ENCODE measurements at regions not wholly inside any gene's neighbourhood (a gene's known extent, or its start where the extent isn't known, plus 50 kb on each side); places are given as distances from the start of the nearest gene placed in this dataset.

- no peaks in the 10 kb centered on the region for H3K27me3 ChIP-seq
- TF ChIP-seq CTCF (IDR thresholded peaks at IDR 0.05), result no peak
- no peaks in the 10 kb centered on the region for H3K36me3 ChIP-seq
- no peaks in the 10 kb centered on the region for H3K4me1 ChIP-seq (ENCODE audit: control insufficient read depth in 1 of 2, insufficient read depth in 1 of 2, low read depth in 1 of 2, low read length in 1 of 2)
- H3K9me3 ChIP-seq, result no peaks in the 10 kb centered on the region
- H3K27ac ChIP-seq, result no peak overlapping the region
- H3K4me3 ChIP-seq (ENCODE audit: low read depth in 1 of 2, low read length in 1 of 2), result no peak overlapping the region
Measured at GRCh38 chr6:170185175-170185978, 105.5 kb downstream of the DLL1 start.

DNA sequence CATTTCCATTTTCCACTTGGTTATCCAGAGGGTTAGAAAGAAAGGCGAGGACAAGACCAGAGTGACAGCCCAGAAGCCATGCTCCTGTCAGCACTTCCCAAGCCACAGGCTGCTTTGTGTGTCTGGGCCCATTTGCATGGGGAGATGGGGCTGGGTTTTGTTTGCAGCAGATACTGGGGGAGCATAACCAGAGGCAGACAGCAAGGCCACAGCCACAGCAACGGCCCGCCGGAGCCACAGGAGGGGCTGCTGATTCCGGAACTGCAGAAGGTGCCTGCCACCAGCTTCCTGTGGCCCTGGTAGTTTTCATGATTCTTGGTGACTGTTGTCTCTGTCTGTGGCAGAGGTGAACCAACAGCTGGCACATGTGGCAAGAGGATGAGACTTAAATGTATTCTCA lies 106.6 kb downstream of the DLL1 start:
- H3K4me3 ChIP-seq (ENCODE audit: low read depth in 1 of 2, low read length in 1 of 2), result no peak overlapping the region

GRCh38 chr6:170183521-170183920 lies 107.4 kb downstream of the DLL1 start:
- H3K27me3 ChIP-seq, result no peaks in the 10 kb centered on the region
- H3K27ac ChIP-seq, result no peak overlapping the region
- H3K9me3 ChIP-seq, result no peaks in the 10 kb centered on the region
- H3K36me3 ChIP-seq, result no peaks in the 10 kb centered on the region
- no peak for TF ChIP-seq CTCF (IDR thresholded peaks at IDR 0.05)
- H3K4me1 ChIP-seq (ENCODE audit: control insufficient read depth in 1 of 2, insufficient read depth in 1 of 2, low read depth in 1 of 2, low read length in 1 of 2), result no peaks in the 10 kb centered on the region
- no peak overlapping the region for H3K4me3 ChIP-seq (ENCODE audit: low read depth in 1 of 2, low read length in 1 of 2)

More for the DNA sequence above, 106.6 kb downstream of the DLL1 start:
- H3K36me3 ChIP-seq, result no peaks in the 10 kb centered on the region
- H3K4me1 ChIP-seq (ENCODE audit: control insufficient read depth in 1 of 2, insufficient read depth in 1 of 2, low read depth in 1 of 2, low read length in 1 of 2), result no peaks in the 10 kb centered on the region
- no peaks in the 10 kb centered on the region for H3K27me3 ChIP-seq
- no peak for TF ChIP-seq CTCF (IDR thresholded peaks at IDR 0.05)
- no peaks in the 10 kb centered on the region for H3K9me3 ChIP-seq
- no peak overlapping the region for H3K27ac ChIP-seq

GRCh38 chr6:170182781-170183120 lies 108.1 kb downstream of the DLL1 start:
- Histone ChIP-seq H3K27me3 (no peaks in the 10 kb centered on the region), H3K4me1 (ENCODE audit: control insufficient read depth in 1 of 2, insufficient read depth in 1 of 2, low read depth in 1 of 2, low read length in 1 of 2) (no peaks in the 10 kb centered on the region), H3K4me3 (ENCODE audit: low read depth in 1 of 2, low read length in 1 of 2) (no peak overlapping the region), H3K36me3 (no peaks in the 10 kb centered on the region), H3K9me3 (no peaks in the 10 kb centered on the region), H3K27ac (no peak overlapping the region)
- no peak for TF ChIP-seq CTCF (IDR thresholded peaks at IDR 0.05)

GRCh38 chr6:170182093-170182780 lies 108.6 kb downstream of the DLL1 start:
- no peak for TF ChIP-seq CTCF (IDR thresholded peaks at IDR 0.05)
- no peaks in the 10 kb centered on the region for H3K9me3 ChIP-seq
- no peaks in the 10 kb centered on the region for H3K4me1 ChIP-seq (ENCODE audit: control insufficient read depth in 1 of 2, insufficient read depth in 1 of 2, low read depth in 1 of 2, low read length in 1 of 2)
- no peaks in the 10 kb centered on the region for H3K36me3 ChIP-seq
- no peaks in the 10 kb centered on the region for H3K27me3 ChIP-seq
- H3K4me3 ChIP-seq (ENCODE audit: low read depth in 1 of 2, low read length in 1 of 2), result no peak overlapping the region
- no peak overlapping the region for H3K27ac ChIP-seq
